Astrocyte (in vitro differentiated cells and primary cell): ENCODE measurements at regions not wholly inside any gene's neighbourhood (a gene's known extent, or its start where the extent isn't known, plus 50 kb on each side); places are given as distances from the start of the nearest gene placed in this dataset.
"Not testable (repeated sequence)": the region's sequence is repeated elsewhere in the genome, so short reads cannot be mapped to it uniquely, and the experiment has no call there.

ENCODE experiments used
- DNase-seq: peaks from one replicate; pipeline ENCODE4 v3.0.0-alpha.2; 2010; ENCODE audit warnings: low read depth
- FAIRE-seq: peaks from 2 replicates; lab custom pipeline; 2011; peaks lifted over from hg19 to GRCh38; lab: Jason Lieb, UNC
- H2AFZ ChIP-seq: 2 replicates; pipeline ENCODE4 v1.6.0; 2012; ENCODE audit warnings: low read depth, low read length, inconsistent platforms
- H3K27ac ChIP-seq: 2 replicates; pipeline ENCODE4 v1.5.1; 2011; ENCODE audit warnings: low read depth, low read length, inconsistent platforms
- H3K27me3 ChIP-seq: 2 replicates; pipeline ENCODE4 v1.6.0; 2011; ENCODE audit warnings: low read length, inconsistent platforms; ENCODE audit not compliant: insufficient read depth
- H3K36me3 ChIP-seq: 2 replicates; pipeline ENCODE4 v1.5.1; 2011; ENCODE audit warnings: low read length, inconsistent platforms; ENCODE audit not compliant: insufficient read depth
- H3K4me1 ChIP-seq: 2 replicates; pipeline ENCODE4 v1.5.1; 2011; ENCODE audit warnings: low read length, inconsistent platforms; ENCODE audit not compliant: insufficient read depth
- H3K4me2 ChIP-seq: 2 replicates; pipeline ENCODE4 v1.6.0; 2012; ENCODE audit warnings: low read length, inconsistent platforms
- H3K4me3 ChIP-seq: 2 replicates; pipeline ENCODE4 v1.5.1; 2011; ENCODE audit warnings: low read depth, mild to moderate bottlenecking, low read length, inconsistent platforms; ENCODE audit not compliant: insufficient read depth
- H3K79me2 ChIP-seq: 2 replicates; pipeline ENCODE4 v1.6.0; 2012; ENCODE audit warnings: mild to moderate bottlenecking, low read length, inconsistent platforms; ENCODE audit not compliant: insufficient read depth
- H3K9ac ChIP-seq: 2 replicates; pipeline ENCODE4 v1.6.0; 2012; ENCODE audit warnings: mild to moderate bottlenecking, low read length, inconsistent platforms
- H3K9me3 ChIP-seq: 2 replicates; pipeline ENCODE4 v1.5.1; 2012; ENCODE audit warnings: low read depth, mild to moderate bottlenecking, low read length, inconsistent platforms; ENCODE audit not compliant: insufficient read depth
- H4K20me1 ChIP-seq: 2 replicates; pipeline ENCODE4 v1.6.0; 2012; ENCODE audit warnings: low read length, inconsistent platforms; ENCODE audit not compliant: insufficient read depth
- H3K27ac Mint-ChIP-seq: one replicate; pipeline ENCODE4 v1.8.0; 2021; ENCODE audit warnings: mild to moderate bottlenecking, mixed read lengths; ENCODE audit not compliant: unreplicated experiment
- H3K27me3 Mint-ChIP-seq: one replicate; pipeline ENCODE4 v1.8.0; 2021; ENCODE audit warnings: low read depth, mixed read lengths; ENCODE audit not compliant: unreplicated experiment
- H3K36me3 Mint-ChIP-seq: one replicate; pipeline ENCODE4 v1.8.0; 2021; ENCODE audit warnings: low read depth, mixed read lengths; ENCODE audit not compliant: unreplicated experiment
- H3K4me1 Mint-ChIP-seq: one replicate; pipeline ENCODE4 v1.8.0; 2021; ENCODE audit warnings: low read depth, mixed read lengths; ENCODE audit not compliant: unreplicated experiment
- H3K4me3 Mint-ChIP-seq: one replicate; pipeline ENCODE4 v1.8.0; 2021; ENCODE audit warnings: mild to moderate bottlenecking, moderate library complexity, mixed read lengths; ENCODE audit not compliant: unreplicated experiment
- H3K9me3 Mint-ChIP-seq: one replicate; pipeline ENCODE4 v1.8.0; 2021; ENCODE audit warnings: mild to moderate bottlenecking, mixed read lengths; ENCODE audit not compliant: unreplicated experiment
- CTCF ChIP-seq: IDR thresholded peaks from 2 replicates; pipeline ENCODE4 v1.5.1; 2011; ENCODE audit warnings: low read depth, mild to moderate bottlenecking, inconsistent platforms, low read length, moderate library complexity; ENCODE audit not compliant: insufficient read depth
- EZH2 ChIP-seq: IDR thresholded peaks from 2 replicates; pipeline ENCODE4 v1.6.1; 2012; ENCODE audit warnings: mild to moderate bottlenecking, low read length, inconsistent platforms; ENCODE audit not compliant: insufficient read depth

DNA sequence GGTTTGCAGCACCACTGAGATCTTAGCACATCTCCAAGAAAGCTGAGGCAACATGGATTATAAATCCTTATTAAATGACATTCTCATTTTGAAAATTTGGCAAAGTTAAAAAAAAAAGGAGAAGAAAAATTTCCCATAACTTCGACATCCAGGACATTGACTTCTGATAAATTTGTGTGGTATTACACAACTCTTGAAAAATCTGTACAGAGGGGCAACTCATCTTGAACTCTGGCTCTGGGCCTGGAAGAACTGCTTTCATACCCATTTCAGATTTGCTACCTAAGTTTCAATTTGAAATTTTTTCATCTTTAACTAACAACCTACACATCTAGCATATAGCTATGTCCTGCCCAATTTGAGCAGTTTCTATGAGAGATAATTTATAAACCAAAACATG lies 118.0 kb upstream of the UGP2 start:
- H3K4me1 ChIP-seq: no peaks in the 10 kb centered on the region
- no peak overlapping the region for H3K4me2 ChIP-seq
- H3K27ac ChIP-seq: no peak overlapping the region
- no peaks in the 10 kb centered on the region for H4K20me1 ChIP-seq
- Mint-ChIP-seq H3K4me1 (peaks cover 3% of the 10 kb centered on the region), H3K27ac (no peak overlapping the region), H3K27me3 (no peaks in the 10 kb centered on the region), H3K4me3 (no peak overlapping the region), H3K9me3 (no peaks in the 10 kb centered on the region), H3K36me3 (peaks cover 1% of the 10 kb centered on the region)
- no peaks in the 10 kb centered on the region for H3K27me3 ChIP-seq
- H3K9ac ChIP-seq: no peak overlapping the region
- no peak for FAIRE-seq
- TF ChIP-seq EZH2 (no peak), CTCF (no peak)
- H2AFZ ChIP-seq: no peak overlapping the region
- no peaks in the 10 kb centered on the region for H3K36me3 ChIP-seq
- DNase-seq: no peak
- no peaks in the 10 kb centered on the region for H3K79me2 ChIP-seq
- no peak overlapping the region for H3K4me3 ChIP-seq
- no peaks in the 10 kb centered on the region for H3K9me3 ChIP-seq

GRCh38 chr2:63725212-63725611 lies 116.5 kb upstream of the UGP2 start:
- H3K4me1 ChIP-seq, FAIRE-seq, H4K20me1 ChIP-seq, H3K36me3 ChIP-seq, H2AFZ ChIP-seq, H3K4me2 ChIP-seq, H3K4me1 Mint-ChIP-seq, H3K27ac ChIP-seq, H3K36me3 Mint-ChIP-seq, H3K4me3 Mint-ChIP-seq, H3K9ac ChIP-seq, H3K79me2 ChIP-seq, H3K9me3 Mint-ChIP-seq, H3K27ac Mint-ChIP-seq, H3K9me3 ChIP-seq, H3K27me3 ChIP-seq, H3K4me3 ChIP-seq, H3K27me3 Mint-ChIP-seq, DNase-seq: not testable (repeated sequence)

- no peak overlapping the region for H3K27ac ChIP-seq
- H2AFZ ChIP-seq: no peak overlapping the region
- no peaks in the 10 kb centered on the region for H3K27me3 ChIP-seq
- H3K27ac Mint-ChIP-seq: no peak overlapping the region
- TF ChIP-seq CTCF: no peak
- TF ChIP-seq EZH2: no peak
- no peaks in the 10 kb centered on the region for H3K4me1 ChIP-seq
- no peaks in the 10 kb centered on the region for H3K9me3 ChIP-seq
- FAIRE-seq: no peak
- no peak overlapping the region for H3K9ac ChIP-seq
- H3K4me3 Mint-ChIP-seq: no peak overlapping the region
- no peaks in the 10 kb centered on the region for H3K4me1 Mint-ChIP-seq
- no peaks in the 10 kb centered on the region for H3K36me3 ChIP-seq
- no peaks in the 10 kb centered on the region for H3K9me3 Mint-ChIP-seq
- H3K79me2 ChIP-seq: no peaks in the 10 kb centered on the region
- no peaks in the 10 kb centered on the region for H4K20me1 ChIP-seq
- peaks cover 4% of the 10 kb centered on the region for H3K36me3 Mint-ChIP-seq
- no peak for DNase-seq
- H3K4me2 ChIP-seq: no peak overlapping the region
- H3K27me3 Mint-ChIP-seq: no peaks in the 10 kb centered on the region
- H3K4me3 ChIP-seq: no peak overlapping the region
Observed at GRCh38 chr2:63729362-63729761, 112.3 kb upstream of the UGP2 start.
